ENCODE measurements at regions not wholly inside any gene's neighbourhood (a gene's known extent, or its start where the extent isn't known, plus 50 kb on each side); places are given as distances from the start of the nearest gene placed in this dataset.

DNA sequence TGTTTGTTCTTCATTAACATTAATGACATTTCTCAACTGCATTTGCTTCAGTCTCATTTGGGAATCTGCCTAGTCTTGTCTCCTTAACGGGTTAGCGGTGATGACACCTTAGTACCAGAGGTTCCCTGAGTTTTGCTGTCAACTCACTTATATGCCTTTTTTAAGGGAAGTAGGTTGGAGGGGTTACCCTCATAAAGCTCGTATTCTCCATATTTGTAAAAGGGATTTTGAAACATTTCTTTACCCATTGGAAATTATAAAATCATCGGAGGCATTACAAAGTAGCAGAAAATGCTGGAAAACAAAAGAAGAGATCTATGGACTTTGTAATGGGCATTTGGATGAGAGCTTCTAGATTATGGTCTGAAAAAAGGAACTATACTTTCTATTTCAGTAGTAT lies 88.7 kb upstream of the PRDM1 start:
- Histone ChIP-seq H3K9me3 (ENCODE audit: control insufficient read depth, insufficient read depth, low read length) (no peaks in the 10 kb centered on the region), H3K27me3 (ENCODE audit: control insufficient read depth, insufficient read depth, low read length) (peaks cover 58% of the 10 kb centered on the region), H3K4me3 (ENCODE audit: low read length) (no peak overlapping the region), H3K27ac (ENCODE audit: low read length) (no peak overlapping the region), H3K4me1 (ENCODE audit: control insufficient read depth, insufficient read depth, low read length) (peaks cover 27% of the 10 kb centered on the region), H3K36me3 (ENCODE audit: control insufficient read depth, insufficient read depth, low read length) (no peaks in the 10 kb centered on the region)
- WGBS (ENCODE audit: insufficient coverage), result 54% methylated on average over 2 of the region's 4 CpGs
- Mint-ChIP-seq H3K36me3 (no peaks in the 10 kb centered on the region), H3K27ac (no peak overlapping the region), H3K9me3 (no peaks in the 10 kb centered on the region), H3K4me3 (no peak overlapping the region), H3K4me1 (peaks cover 25% of the 10 kb centered on the region in 2 donors), H3K27me3 (ENCODE audit: low read depth in 2 of 2) (peaks cover 61 to 70% of the 10 kb centered on the region in 2 donors)
- TF ChIP-seq, protein P1, sequence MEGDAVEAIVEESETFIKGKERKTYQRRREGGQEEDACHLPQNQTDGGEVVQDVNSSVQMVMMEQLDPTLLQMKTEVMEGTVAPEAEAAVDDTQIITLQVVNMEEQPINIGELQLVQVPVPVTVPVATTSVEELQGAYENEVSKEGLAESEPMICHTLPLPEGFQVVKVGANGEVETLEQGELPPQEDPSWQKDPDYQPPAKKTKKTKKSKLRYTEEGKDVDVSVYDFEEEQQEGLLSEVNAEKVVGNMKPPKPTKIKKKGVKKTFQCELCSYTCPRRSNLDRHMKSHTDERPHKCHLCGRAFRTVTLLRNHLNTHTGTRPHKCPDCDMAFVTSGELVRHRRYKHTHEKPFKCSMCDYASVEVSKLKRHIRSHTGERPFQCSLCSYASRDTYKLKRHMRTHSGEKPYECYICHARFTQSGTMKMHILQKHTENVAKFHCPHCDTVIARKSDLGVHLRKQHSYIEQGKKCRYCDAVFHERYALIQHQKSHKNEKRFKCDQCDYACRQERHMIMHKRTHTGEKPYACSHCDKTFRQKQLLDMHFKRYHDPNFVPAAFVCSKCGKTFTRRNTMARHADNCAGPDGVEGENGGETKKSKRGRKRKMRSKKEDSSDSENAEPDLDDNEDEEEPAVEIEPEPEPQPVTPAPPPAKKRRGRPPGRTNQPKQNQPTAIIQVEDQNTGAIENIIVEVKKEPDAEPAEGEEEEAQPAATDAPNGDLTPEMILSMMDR (IDR thresholded peaks at IDR 0.05), result no peak
- ATAC-seq, result no peak
- no peak for DNase-seq
- intact Hi-C loops (cut with micrococcal nuclease), result loop anchor here (10.0 kb wide), 1 partner anchor 527 kb away; no protein-coding TSS in a partner anchor

DNA sequence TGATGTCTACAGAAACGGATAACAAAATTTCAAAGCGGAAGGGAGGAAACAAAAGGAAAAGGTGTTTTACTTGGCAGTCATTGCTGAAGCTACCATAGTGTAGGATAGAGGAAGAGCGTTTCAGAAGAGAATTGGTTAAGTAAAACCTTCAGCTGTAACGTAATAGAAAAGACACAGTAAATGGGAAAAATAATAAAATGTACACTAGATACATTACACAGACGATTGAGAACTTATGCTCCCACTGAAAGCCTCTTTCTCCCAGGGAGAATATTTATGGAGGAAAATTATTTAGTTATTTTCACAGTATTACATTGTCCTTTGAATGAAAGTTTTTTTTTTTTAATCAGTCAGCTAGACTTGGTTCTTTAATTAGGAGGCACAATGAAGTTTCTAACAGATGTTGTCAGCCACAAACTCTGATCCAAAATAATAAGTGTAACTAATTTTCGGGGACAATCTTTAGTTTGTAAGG lies 90.7 kb upstream of the PRDM1 start:
- TF ChIP-seq, protein P1 (IDR thresholded peaks at IDR 0.05), result no peak
- Mint-ChIP-seq H3K4me1 (peaks cover 33% of the 10 kb centered on the region in 2 donors), H3K27me3 (ENCODE audit: low read depth in 2 of 2) (peaks cover 51 to 53% of the 10 kb centered on the region in 2 donors), H3K9me3 (no peaks in the 10 kb centered on the region), H3K27ac (no peak overlapping the region), H3K4me3 (peak overlapping the region; percentile 99), H3K36me3 (no peaks in the 10 kb centered on the region)
- DNase-seq (no peak), ATAC-seq (no peak)
- no peaks in the 10 kb centered on the region for H3K36me3 ChIP-seq (ENCODE audit: control insufficient read depth, insufficient read depth, low read length)
- intact Hi-C loops (cut with micrococcal nuclease), result loop anchor here (10.0 kb wide), 1 partner anchor 529 kb away; no protein-coding TSS in a partner anchor
- no peaks in the 10 kb centered on the region for H3K9me3 ChIP-seq (ENCODE audit: control insufficient read depth, insufficient read depth, low read length)
- peaks cover 35% of the 10 kb centered on the region for H3K4me1 ChIP-seq (ENCODE audit: control insufficient read depth, insufficient read depth, low read length)
- no peak overlapping the region for H3K27ac ChIP-seq (ENCODE audit: low read length)
- H3K4me3 ChIP-seq (ENCODE audit: low read length), result peak overlapping the region; percentile 54
- 16% methylated on average over 4 of the region's 6 CpGs for WGBS (ENCODE audit: insufficient coverage)
- peaks cover 51% of the 10 kb centered on the region for H3K27me3 ChIP-seq (ENCODE audit: control insufficient read depth, insufficient read depth, low read length)

DNA sequence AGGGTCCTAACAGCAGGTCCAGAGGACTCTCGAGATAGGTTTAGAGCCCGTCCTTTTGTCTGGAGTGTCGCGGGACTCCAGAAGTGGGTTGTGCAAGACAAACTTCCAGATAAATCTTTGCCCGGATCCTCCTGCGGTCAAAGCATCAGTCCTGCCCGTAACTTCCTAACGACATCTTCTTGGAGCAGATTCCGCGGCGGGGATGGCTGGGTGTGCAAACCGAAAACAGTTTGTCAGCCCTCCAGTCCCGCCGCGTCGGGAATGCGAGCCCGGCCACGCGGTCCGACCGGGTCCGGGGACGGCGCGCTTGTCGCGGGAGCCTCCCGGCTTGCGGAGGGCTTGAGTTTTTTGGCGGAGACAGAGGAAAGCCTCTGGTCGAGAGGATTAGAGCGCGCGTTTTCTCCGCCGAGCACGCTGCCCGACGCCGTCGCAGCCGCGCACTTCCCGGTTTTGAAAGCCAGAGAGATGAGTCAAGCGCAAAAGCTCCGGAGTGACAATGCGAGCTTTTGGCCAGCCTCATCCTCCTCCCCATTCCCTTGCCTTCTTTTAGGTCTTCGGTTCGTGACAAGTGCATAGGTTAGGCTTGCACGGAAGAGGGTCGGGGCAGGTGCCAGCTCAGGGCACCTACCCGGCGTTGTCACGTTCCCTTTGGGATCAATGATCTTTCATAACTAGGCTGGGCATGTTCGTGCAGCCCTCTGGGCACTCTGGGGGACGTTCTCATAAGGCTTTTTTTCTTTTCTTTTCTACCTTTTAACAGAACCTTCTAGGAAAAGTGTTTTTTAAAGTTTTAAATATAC lies 91.3 kb upstream of the PRDM1 start:
- Mint-ChIP-seq H3K4me3 (peak overlapping the region; percentile 99), H3K27ac (peak overlapping the region; percentile 50 to 59), H3K4me1 (peaks cover 33% of the 10 kb centered on the region in 2 donors), H3K9me3 (no peaks in the 10 kb centered on the region), H3K27me3 (ENCODE audit: low read depth in 2 of 2) (peaks cover 53 to 59% of the 10 kb centered on the region in 2 donors), H3K36me3 (no peaks in the 10 kb centered on the region)
- H3K4me1 ChIP-seq (ENCODE audit: control insufficient read depth, insufficient read depth, low read length), result peaks cover 35% of the 10 kb centered on the region
- H3K9me3 ChIP-seq (ENCODE audit: control insufficient read depth, insufficient read depth, low read length), result no peaks in the 10 kb centered on the region
- peak; percentile 37 to 70 for DNase-seq
- peak overlapping the region; percentile 54 for H3K4me3 ChIP-seq (ENCODE audit: low read length)
- ATAC-seq, result peak; percentile 13 to 38 (median 15)
- TF ChIP-seq, protein P1 (IDR thresholded peaks at IDR 0.05), result no peak
- H3K36me3 ChIP-seq (ENCODE audit: control insufficient read depth, insufficient read depth, low read length), result no peaks in the 10 kb centered on the region
- intact Hi-C loops (cut with micrococcal nuclease), result loop anchor here (5.0 to 10.0 kb wide), 3 partner anchors 203 to 530 kb away; no protein-coding TSS in a partner anchor
- peaks cover 51% of the 10 kb centered on the region for H3K27me3 ChIP-seq (ENCODE audit: control insufficient read depth, insufficient read depth, low read length)
- peak overlapping the region; percentile 41 for H3K27ac ChIP-seq (ENCODE audit: low read length)
- WGBS (ENCODE audit: insufficient coverage), result under 1% methylated on average over 56 of the region's 57 CpGs

Measured in natural killer cell (primary cell).